ENCODE measurements at regions not wholly inside any gene's neighbourhood (a gene's known extent, or its start where the extent isn't known, plus 50 kb on each side); places are given as distances from the start of the nearest gene placed in this dataset.

DNA sequence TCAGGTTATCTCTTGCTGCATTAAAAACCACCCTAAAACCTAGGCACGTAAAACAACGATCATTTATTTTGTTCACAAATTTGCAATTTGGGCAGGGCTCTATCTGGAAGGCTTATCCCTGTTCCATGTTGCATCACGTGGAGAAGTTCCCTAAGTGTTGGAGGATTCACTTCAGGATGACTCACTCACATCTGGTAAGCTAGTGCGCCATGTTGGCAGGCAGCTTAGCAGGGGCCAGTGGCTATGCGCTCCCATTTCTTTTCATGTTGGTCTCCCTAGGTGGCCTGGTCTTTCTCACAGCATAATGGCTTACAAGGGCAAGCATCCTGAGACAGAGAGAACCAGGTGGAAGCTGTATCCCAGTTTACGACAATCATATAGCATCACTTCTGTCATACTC lies 226.8 kb downstream of the BLID start:
- no peak overlapping the region for H3K4me3 ChIP-seq (ENCODE audit: control insufficient read depth, low read depth, low read length)
- DNase-seq (ENCODE audit: low read depth) = no peak
- TF ChIP-seq, protein P1, sequence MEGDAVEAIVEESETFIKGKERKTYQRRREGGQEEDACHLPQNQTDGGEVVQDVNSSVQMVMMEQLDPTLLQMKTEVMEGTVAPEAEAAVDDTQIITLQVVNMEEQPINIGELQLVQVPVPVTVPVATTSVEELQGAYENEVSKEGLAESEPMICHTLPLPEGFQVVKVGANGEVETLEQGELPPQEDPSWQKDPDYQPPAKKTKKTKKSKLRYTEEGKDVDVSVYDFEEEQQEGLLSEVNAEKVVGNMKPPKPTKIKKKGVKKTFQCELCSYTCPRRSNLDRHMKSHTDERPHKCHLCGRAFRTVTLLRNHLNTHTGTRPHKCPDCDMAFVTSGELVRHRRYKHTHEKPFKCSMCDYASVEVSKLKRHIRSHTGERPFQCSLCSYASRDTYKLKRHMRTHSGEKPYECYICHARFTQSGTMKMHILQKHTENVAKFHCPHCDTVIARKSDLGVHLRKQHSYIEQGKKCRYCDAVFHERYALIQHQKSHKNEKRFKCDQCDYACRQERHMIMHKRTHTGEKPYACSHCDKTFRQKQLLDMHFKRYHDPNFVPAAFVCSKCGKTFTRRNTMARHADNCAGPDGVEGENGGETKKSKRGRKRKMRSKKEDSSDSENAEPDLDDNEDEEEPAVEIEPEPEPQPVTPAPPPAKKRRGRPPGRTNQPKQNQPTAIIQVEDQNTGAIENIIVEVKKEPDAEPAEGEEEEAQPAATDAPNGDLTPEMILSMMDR (IDR thresholded peaks at IDR 0.05; ENCODE audit: control insufficient read depth, insufficient read depth, low read depth, low read length, missing control alignments) = no peak

DNA sequence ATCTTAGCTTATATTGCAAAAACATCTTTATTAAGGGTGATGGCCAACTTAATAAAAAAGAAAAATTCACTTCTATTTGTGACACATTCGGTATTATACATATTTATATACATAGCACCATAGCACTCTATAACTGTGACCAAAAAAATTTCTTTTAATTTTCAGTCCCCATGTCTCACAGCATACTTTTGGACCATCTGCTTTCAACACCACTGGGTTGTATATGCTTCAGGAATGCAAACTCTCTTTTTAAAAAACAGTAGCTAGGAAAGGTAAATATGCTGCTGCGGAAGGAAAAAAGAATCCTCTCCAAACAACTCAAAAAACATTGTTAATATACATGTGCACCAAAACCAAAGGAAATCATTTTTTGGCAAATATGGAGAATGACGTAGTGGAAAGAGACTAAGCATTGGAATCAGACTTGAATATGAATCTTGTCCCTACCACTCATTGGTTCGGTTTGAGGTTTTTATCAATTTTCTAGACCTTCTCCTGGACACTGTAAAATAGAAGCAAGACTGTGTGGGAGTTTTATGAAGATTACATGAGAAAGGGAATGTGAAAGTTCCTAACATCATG lies 227.9 kb downstream of the BLID start:
- no peak for DNase-seq (ENCODE audit: low read depth)
- TF ChIP-seq, protein P1 (IDR thresholded peaks at IDR 0.05; ENCODE audit: control insufficient read depth, insufficient read depth, low read depth, low read length, missing control alignments) = no peak

DNA sequence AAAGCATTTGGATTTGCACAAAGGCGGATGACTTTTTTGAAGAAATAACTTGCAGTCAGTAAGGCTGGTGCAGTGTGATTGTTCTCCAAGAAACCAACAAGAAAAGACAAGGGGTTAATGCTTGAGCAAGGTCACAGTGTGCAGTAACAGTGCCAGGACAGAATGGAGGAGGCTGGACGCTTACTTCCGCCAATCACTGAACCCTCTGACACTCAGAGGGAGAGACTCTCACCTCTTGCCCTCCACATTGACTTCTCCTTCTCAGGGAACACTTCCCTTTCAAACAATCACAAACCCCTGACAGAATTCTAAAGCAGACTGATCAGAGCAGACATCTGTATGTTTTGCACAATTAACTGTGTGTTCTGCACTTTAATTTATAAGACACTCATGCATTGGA lies 228.4 kb downstream of the BLID start:
- H3K4me3 ChIP-seq (ENCODE audit: control insufficient read depth, low read depth, low read length) = no peak overlapping the region
- TF ChIP-seq, protein P1 (IDR thresholded peaks at IDR 0.05; ENCODE audit: control insufficient read depth, insufficient read depth, low read depth, low read length, missing control alignments) = no peak
- DNase-seq (ENCODE audit: low read depth) = no peak

More for the DNA sequence above, 227.9 kb downstream of the BLID start:
- H3K4me3 ChIP-seq (ENCODE audit: control insufficient read depth, low read depth, low read length) = no peak overlapping the region

DNA sequence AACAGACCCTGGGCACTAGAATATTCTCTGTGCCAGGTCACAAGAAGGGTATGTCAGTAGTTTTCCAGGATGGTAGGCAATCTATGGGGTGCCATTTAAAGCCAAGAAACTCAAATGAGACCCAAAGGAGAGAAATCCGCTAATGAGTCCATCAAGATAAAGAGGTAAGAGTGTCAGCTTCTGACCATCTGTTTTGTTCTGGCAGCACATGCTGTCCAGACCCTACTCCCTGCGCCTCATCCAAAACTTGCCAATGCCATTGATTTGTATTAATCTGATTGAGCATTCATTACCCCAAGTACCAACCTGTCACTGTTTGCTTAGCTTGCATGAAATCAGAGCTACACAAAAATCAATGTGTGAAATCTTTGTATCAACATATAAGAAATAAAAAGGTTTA lies 229.0 kb downstream of the BLID start:
- H3K4me3 ChIP-seq (ENCODE audit: control insufficient read depth, low read depth, low read length) = no peak overlapping the region
- DNase-seq (ENCODE audit: low read depth) = no peak
- TF ChIP-seq, protein P1 (IDR thresholded peaks at IDR 0.05; ENCODE audit: control insufficient read depth, insufficient read depth, low read depth, low read length, missing control alignments) = no peak

DNA sequence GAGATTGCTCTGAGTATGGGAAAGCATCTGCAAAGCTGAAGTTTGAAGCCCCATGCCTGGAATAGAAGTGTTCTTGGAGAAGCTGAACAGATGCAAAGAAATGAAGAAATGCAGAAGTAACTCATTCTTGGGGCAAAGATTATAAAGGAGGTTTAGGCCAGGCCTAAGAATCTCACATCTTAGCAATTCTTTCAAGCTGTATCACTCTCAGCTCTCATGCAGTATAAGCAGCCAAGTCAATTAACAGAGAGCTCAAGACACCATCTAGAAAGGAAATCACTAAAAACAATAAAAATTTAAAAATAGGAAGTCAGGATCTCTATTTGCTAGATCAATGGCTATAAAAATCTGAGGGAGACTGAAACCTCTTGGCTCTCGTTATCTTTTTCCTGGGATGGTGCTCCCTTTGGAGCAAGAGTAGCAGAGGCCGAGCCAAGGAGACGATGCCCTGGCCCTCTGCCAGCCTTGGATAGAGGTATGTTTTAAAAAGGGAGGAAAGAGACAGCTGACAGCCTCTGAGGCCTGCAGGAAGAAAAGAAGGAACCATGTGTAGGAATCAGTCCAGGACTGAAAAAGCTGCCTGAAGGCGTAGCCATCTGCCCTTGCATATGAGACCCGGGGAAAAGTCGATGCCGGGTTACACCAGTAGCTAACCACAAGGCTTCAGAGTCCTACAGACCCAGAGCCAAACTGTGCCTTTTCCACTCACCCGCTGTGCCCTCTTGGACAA lies 229.8 kb downstream of the BLID start:
- DNase-seq (ENCODE audit: low read depth) = no peak

DNA sequence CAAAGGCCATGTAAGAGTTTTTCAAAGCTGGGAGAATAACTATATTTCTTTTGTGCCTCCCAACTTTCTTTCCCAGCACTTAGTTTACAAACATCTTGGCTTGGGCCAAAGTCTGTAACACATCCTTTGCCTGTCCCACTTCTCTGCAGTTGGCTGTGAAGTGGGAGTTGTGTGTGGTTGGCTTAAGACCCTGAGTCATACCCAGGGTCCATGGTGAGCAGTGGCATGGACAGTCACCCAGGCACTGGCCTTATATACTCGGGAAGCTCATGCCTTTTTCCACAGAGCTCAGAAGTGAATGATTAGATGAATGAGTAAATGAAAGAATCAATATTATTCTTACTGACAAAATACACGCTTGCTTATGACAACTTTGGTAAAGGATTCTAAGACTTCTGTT lies 231.4 kb downstream of the BLID start:
- TF ChIP-seq, protein P1 (IDR thresholded peaks at IDR 0.05; ENCODE audit: control insufficient read depth, insufficient read depth, low read depth, low read length, missing control alignments) = no peak
- H3K4me3 ChIP-seq (ENCODE audit: control insufficient read depth, low read depth, low read length) = no peak overlapping the region
- no peak for DNase-seq (ENCODE audit: low read depth)

More for the DNA sequence above, 229.8 kb downstream of the BLID start:
- TF ChIP-seq, protein P1 (IDR thresholded peaks at IDR 0.05; ENCODE audit: control insufficient read depth, insufficient read depth, low read depth, low read length, missing control alignments) = no peak
- no peak overlapping the region for H3K4me3 ChIP-seq (ENCODE audit: control insufficient read depth, low read depth, low read length)
